Calu3 (cell line): ENCODE measurements at regions not wholly inside any gene's neighbourhood (a gene's known extent, or its start where the extent isn't known, plus 50 kb on each side); places are given as distances from the start of the nearest gene placed in this dataset.

Source experiments
- BruUV-seq: library from RNA; stranded (reverse); fragments of 400-500 nt; replicated peaks from 2 replicates; lab custom pipeline; 2021; lab: Mats Ljungman, UMichigan
- CTCF ChIA-PET: fragments of 300-600 bp; sonication (Branson Sonifier 250); formaldehyde crosslinking; loops from one replicate; lab custom pipeline; 2022; ENCODE audit warnings: antibody characterized with exemption; lab: Charles Lee
- DNase-seq: peaks from one replicate; pipeline ENCODE4 v3.0.0; 2022
- H3K27ac Mint-ChIP-seq: one replicate; pipeline ENCODE4 v1.8.0; 2022; ENCODE audit warnings: mixed read lengths; ENCODE audit not compliant: unreplicated experiment
- H3K27me3 Mint-ChIP-seq: one replicate; pipeline ENCODE4 v1.8.0; 2022; ENCODE audit warnings: mixed read lengths; ENCODE audit not compliant: unreplicated experiment
- H3K36me3 Mint-ChIP-seq: one replicate; pipeline ENCODE4 v1.8.0; 2022; ENCODE audit warnings: mild to moderate bottlenecking, moderate library complexity, mixed read lengths; ENCODE audit not compliant: insufficient read depth, unreplicated experiment
- H3K4me1 Mint-ChIP-seq: one replicate; pipeline ENCODE4 v1.8.0; 2022; ENCODE audit warnings: mild to moderate bottlenecking, low read depth, mixed read lengths; ENCODE audit not compliant: unreplicated experiment
- H3K4me3 Mint-ChIP-seq: one replicate; pipeline ENCODE4 v1.8.0; 2022; ENCODE audit warnings: mild to moderate bottlenecking, low read depth, moderate library complexity, mixed read lengths; ENCODE audit not compliant: unreplicated experiment
- H3K9me3 Mint-ChIP-seq: one replicate; pipeline ENCODE4 v1.8.0; 2022; ENCODE audit warnings: low read depth, mixed read lengths; ENCODE audit not compliant: unreplicated experiment
- CTCF ChIP-seq: fragments of 200-600 bp; IDR thresholded peaks from one replicate; pipeline ENCODE4 v1.8.0; 2022; ENCODE audit warnings: antibody characterized with exemption; ENCODE audit not compliant: unreplicated experiment
- intact Hi-C: fragments of 100-400 bp; cut with micrococcal nuclease; formaldehyde crosslinking; loops from one replicate; pipeline ENCODE4 v1.10.0; 2022; ENCODE audit not compliant: unreplicated experiment

GRCh38 chr18:46401486-46402070 lies 255.4 kb downstream of the LOXHD1 start:
- Mint-ChIP-seq H3K27me3 (peaks cover 70% of the 10 kb centered on the region), H3K27ac (no peak overlapping the region), H3K4me1 (no peaks in the 10 kb centered on the region), H3K36me3 (no peaks in the 10 kb centered on the region), H3K9me3 (no peaks in the 10 kb centered on the region), H3K4me3 (no peak overlapping the region)
- CTCF ChIA-PET, result no interaction called here
- no TSS peak for BruUV-seq
- intact Hi-C loops, result no loop called here
- TF ChIP-seq CTCF, result no peak
- DNase-seq, result no peak

- Mint-ChIP-seq H3K27me3 (peaks cover 75% of the 10 kb centered on the region), H3K4me1 (no peaks in the 10 kb centered on the region), H3K27ac (no peak overlapping the region), H3K9me3 (no peaks in the 10 kb centered on the region), H3K36me3 (no peaks in the 10 kb centered on the region), H3K4me3 (no peak overlapping the region)
- CTCF ChIA-PET, result interaction anchor here (1.0 kb wide), 1 partner anchor 9 kb away, joined by 3 read pairs; no protein-coding TSS in a partner anchor
- DNase-seq, result no peak
- TF ChIP-seq CTCF, result no peak
- no TSS peak for BruUV-seq
- intact Hi-C loops, result no loop called here
Measured at GRCh38 chr18:46402396-46402795, 254.6 kb downstream of the LOXHD1 start.

- H3K36me3 Mint-ChIP-seq, result no peaks in the 10 kb centered on the region
- no peaks in the 10 kb centered on the region for H3K9me3 Mint-ChIP-seq
- DNase-seq, result no peak
- H3K4me1 Mint-ChIP-seq, result no peaks in the 10 kb centered on the region
- intact Hi-C loops, result no loop called here
- peaks cover 75% of the 10 kb centered on the region for H3K27me3 Mint-ChIP-seq
- H3K27ac Mint-ChIP-seq, result no peak overlapping the region
- CTCF ChIA-PET, result interaction anchor here (1.0 kb wide), 1 partner anchor 10 kb away, joined by 3 read pairs; no protein-coding TSS in a partner anchor
- no peak for TF ChIP-seq CTCF
- BruUV-seq, result no TSS peak
- no peak overlapping the region for H3K4me3 Mint-ChIP-seq
Measured at GRCh38 chr18:46402945-46403344, 254.1 kb downstream of the LOXHD1 start.

- Mint-ChIP-seq H3K27me3 (peaks cover 82% of the 10 kb centered on the region), H3K9me3 (no peaks in the 10 kb centered on the region), H3K36me3 (no peaks in the 10 kb centered on the region), H3K4me1 (no peaks in the 10 kb centered on the region), H3K27ac (no peak overlapping the region), H3K4me3 (no peak overlapping the region)
- intact Hi-C loops, result no loop called here
- CTCF ChIA-PET, result no interaction called here
- TF ChIP-seq CTCF, result no peak
- no TSS peak for BruUV-seq
- no peak for DNase-seq
Measured at GRCh38 chr18:46405832-46406538, 251.0 kb downstream of the LOXHD1 start.
